Mesendoderm (in vitro differentiated cells): ENCODE measurements at regions not wholly inside any gene's neighbourhood (a gene's known extent, or its start where the extent isn't known, plus 50 kb on each side); places are given as distances from the start of the nearest gene placed in this dataset.

Experiments
- DNase-seq: peaks from one replicate; pipeline ENCODE4 v3.0.0; 2013
- H2AK5ac ChIP-seq: 2 replicates; pipeline ENCODE4 v1.6.1; 2013; ENCODE audit warnings: low read length, inconsistent platforms
- H2BK120ac ChIP-seq: 2 replicates; pipeline ENCODE4 v1.6.1; 2013; ENCODE audit warnings: low read depth, mild to moderate bottlenecking, low read length, moderate library complexity, mixed read lengths
- H2BK15ac ChIP-seq: replicated peaks from 2 replicates; pipeline ENCODE4 v1.6.1; 2013; ENCODE audit warnings: low read depth, mild to moderate bottlenecking, moderate library complexity
- H2BK5ac ChIP-seq: 2 replicates; pipeline ENCODE4 v1.6.1; 2013; ENCODE audit warnings: low read length, inconsistent platforms
- H3K18ac ChIP-seq: 2 replicates; pipeline ENCODE4 v1.6.1; 2013; ENCODE audit warnings: mild to moderate bottlenecking, low read length, mixed read lengths
- H3K23ac ChIP-seq: one replicate; pipeline ENCODE4 v1.6.1; 2013; ENCODE audit warnings: low read length
- H3K27ac ChIP-seq: 2 replicates; pipeline ENCODE4 v1.5.1; 2013; ENCODE audit warnings: low read depth, mild to moderate bottlenecking, inconsistent platforms, low read length, moderate library complexity
- H3K27me3 ChIP-seq: 2 replicates; pipeline ENCODE4 v1.6.1; 2013; ENCODE audit warnings: low read length, control low read depth, mild to moderate bottlenecking, inconsistent platforms; ENCODE audit not compliant: insufficient read depth, poor library complexity
- H3K36me3 ChIP-seq: 2 replicates; pipeline ENCODE4 v1.6.1; 2013; ENCODE audit warnings: low read length, inconsistent platforms; ENCODE audit not compliant: control insufficient read depth, insufficient read depth
- H3K4ac ChIP-seq: one replicate; pipeline ENCODE4 v1.6.1; 2013; ENCODE audit warnings: low read depth, mild to moderate bottlenecking, low read length, moderate library complexity
- H3K4me1 ChIP-seq: 2 replicates; pipeline ENCODE4 v1.6.1; 2013; ENCODE audit warnings: low read depth, low read length, inconsistent platforms; ENCODE audit not compliant: control insufficient read depth
- H3K4me2 ChIP-seq: 2 replicates; pipeline ENCODE4 v1.6.1; 2013; ENCODE audit warnings: low read length
- H3K4me3 ChIP-seq: 2 replicates; pipeline ENCODE4 v1.5.1; 2013; ENCODE audit warnings: mild to moderate bottlenecking, low read length
- H3K56ac ChIP-seq: one replicate; pipeline ENCODE4 v1.6.1; 2013; ENCODE audit warnings: low read length
- H3K79me1 ChIP-seq: 2 replicates; pipeline ENCODE4 v1.6.1; 2013; ENCODE audit warnings: low read length, inconsistent platforms
- H3K79me2 ChIP-seq: 2 replicates; pipeline ENCODE4 v1.6.1; 2013; ENCODE audit warnings: mild to moderate bottlenecking, low read length; ENCODE audit not compliant: control insufficient read depth, insufficient read depth
- H3K9ac ChIP-seq: 2 replicates; pipeline ENCODE4 v1.6.1; 2013; ENCODE audit warnings: low read length, inconsistent platforms
- H4K5ac ChIP-seq: one replicate; pipeline ENCODE4 v1.6.1; 2013; ENCODE audit warnings: low read length
- H4K8ac ChIP-seq: one replicate; pipeline ENCODE4 v1.6.1; 2013; ENCODE audit warnings: low read depth, mild to moderate bottlenecking, control low read depth, low read length, moderate library complexity
- WGBS: extraction: QIAGEN DNeasy Blood & Tissue Kit; methylation state at CpG from one replicate; pipeline ENCODE4 v1.1.7; 2013; ENCODE audit warnings: low lambda C conversion rate, missing lambda C conversion rate; ENCODE audit not compliant: insufficient coverage; ENCODE audit errors: extremely low coverage; 5-methylcytosine and 5-hydroxymethylcytosine counted together

DNA sequence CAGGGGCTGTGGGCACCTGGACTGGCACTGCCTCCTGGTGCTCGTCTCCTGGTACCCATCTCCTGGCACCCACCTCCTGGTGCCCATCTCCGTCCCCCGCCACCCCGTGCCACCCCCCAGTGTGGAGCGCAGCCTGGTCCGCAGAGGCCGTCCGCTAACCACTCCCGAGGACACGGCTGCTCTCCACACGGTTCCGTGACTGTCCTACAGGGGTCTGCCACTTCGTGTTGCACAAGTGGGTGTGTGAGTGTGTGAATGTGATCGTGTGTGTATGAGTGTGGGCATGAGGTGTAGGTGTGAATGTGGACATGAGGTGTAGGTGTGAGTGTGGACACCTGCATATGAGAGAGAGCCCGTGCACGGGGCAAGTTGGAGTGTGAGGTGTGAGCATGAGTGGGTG is 119.4 kb upstream of the HS6ST1 start:
- H3K23ac ChIP-seq: no peak overlapping the region
- no peak overlapping the region for H2BK120ac ChIP-seq
- no peak overlapping the region for H3K18ac ChIP-seq
- no peak overlapping the region for H3K4me3 ChIP-seq
- no peak for DNase-seq
- no peaks in the 10 kb centered on the region for H3K79me1 ChIP-seq
- H3K4me1 ChIP-seq: peaks cover 3% of the 10 kb centered on the region
- H2AK5ac ChIP-seq: no peak overlapping the region
- no peak overlapping the region for H3K4ac ChIP-seq
- no peak overlapping the region for H2BK15ac ChIP-seq
- H4K8ac ChIP-seq: no peak overlapping the region
- no peaks in the 10 kb centered on the region for H3K27me3 ChIP-seq
- H3K36me3 ChIP-seq: no peaks in the 10 kb centered on the region
- H3K56ac ChIP-seq: no peak overlapping the region
- H2BK5ac ChIP-seq: no peak overlapping the region
- H3K4me2 ChIP-seq: no peak overlapping the region
- WGBS: no CpG with 5 or more reads among the region's 16 CpGs
- H4K5ac ChIP-seq: no peak overlapping the region
- H3K27ac ChIP-seq: no peak overlapping the region
- H3K79me2 ChIP-seq: no peaks in the 10 kb centered on the region
- H3K9ac ChIP-seq: no peak overlapping the region

DNA sequence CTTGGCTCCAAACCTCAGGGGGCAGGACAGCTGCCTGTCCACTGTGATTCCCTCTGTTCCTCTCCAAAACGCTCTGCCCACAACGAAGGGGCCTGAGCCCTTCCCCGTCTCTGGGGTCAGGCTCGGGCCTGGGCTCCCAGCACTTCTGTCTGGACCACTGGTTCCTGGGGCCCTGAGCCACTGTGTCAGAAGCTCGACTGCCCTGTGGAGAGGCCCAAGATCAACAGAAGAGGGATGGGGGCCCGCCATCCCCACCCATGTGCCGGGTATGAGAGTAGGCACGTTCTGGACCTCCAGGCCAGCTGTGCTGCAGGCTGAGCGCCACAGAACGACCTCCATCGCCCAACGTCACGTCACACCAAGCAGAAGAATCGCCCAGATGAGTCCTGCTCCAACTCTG is 119.9 kb upstream of the HS6ST1 start:
- H3K23ac ChIP-seq: no peak overlapping the region
- H3K79me1 ChIP-seq: no peaks in the 10 kb centered on the region
- DNase-seq: no peak
- H3K18ac ChIP-seq: no peak overlapping the region
- WGBS: no CpG with 5 or more reads among the region's 14 CpGs
- peaks cover 3% of the 10 kb centered on the region for H3K4me1 ChIP-seq
- H2AK5ac ChIP-seq: no peak overlapping the region
- H3K79me2 ChIP-seq: no peaks in the 10 kb centered on the region
- no peak overlapping the region for H4K5ac ChIP-seq
- H2BK120ac ChIP-seq: no peak overlapping the region
- no peak overlapping the region for H3K56ac ChIP-seq
- no peak overlapping the region for H3K4me3 ChIP-seq
- no peaks in the 10 kb centered on the region for H3K36me3 ChIP-seq
- no peak overlapping the region for H3K4ac ChIP-seq
- H2BK15ac ChIP-seq: no peak overlapping the region
- no peaks in the 10 kb centered on the region for H3K27me3 ChIP-seq
- no peak overlapping the region for H2BK5ac ChIP-seq
- no peak overlapping the region for H3K4me2 ChIP-seq
- no peak overlapping the region for H4K8ac ChIP-seq
- H3K27ac ChIP-seq: no peak overlapping the region
- H3K9ac ChIP-seq: no peak overlapping the region

DNA sequence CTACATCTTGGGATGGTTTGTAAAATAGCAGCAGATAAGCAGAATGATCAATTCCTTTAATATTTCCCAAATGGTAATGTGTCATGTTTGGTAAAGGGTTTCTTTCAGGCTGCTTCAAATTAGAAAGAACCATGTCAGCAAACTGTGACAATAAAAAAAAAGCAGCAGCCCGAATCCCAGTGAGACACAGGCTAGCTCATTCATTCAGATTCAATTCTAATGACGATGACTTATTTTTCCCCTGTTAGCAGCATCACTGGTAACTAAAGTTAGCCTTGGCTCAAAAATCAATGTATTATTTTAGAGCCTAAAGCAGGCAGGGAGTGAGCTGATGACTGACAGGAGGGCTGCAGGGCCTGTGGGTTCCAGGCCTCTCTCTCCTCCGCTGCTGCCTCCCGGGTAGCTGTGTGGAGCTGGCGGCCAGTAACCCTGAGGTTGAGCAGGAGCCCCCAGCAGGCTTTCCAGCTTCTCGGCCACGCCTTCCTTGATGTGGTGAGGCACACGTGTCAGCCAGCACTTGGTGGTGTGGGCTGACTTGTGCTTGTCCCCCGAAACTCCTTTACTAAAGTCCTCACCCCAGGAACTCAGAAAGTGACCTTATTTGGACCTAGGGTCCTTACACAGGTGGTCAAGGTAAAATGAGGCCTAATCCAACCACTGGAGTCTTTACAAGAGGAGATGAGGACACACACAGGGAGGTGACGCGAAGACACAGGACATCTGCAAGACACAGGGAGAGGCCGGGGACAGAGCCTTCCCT is 120.5 kb upstream of the HS6ST1 start:
- Histone ChIP-seq H2BK5ac (no peak overlapping the region), H2BK15ac (no peak overlapping the region), H3K36me3 (no peaks in the 10 kb centered on the region), H3K79me1 (no peaks in the 10 kb centered on the region), H3K4ac (no peak overlapping the region), H3K9ac (no peak overlapping the region), H4K8ac (no peak overlapping the region), H3K27ac (no peak overlapping the region), H4K5ac (no peak overlapping the region), H3K4me2 (no peak overlapping the region), H2AK5ac (no peak overlapping the region), H3K79me2 (no peaks in the 10 kb centered on the region), H3K27me3 (no peaks in the 10 kb centered on the region), H3K18ac (no peak overlapping the region), H3K4me3 (no peak overlapping the region), H3K23ac (no peak overlapping the region), H2BK120ac (no peak overlapping the region), H3K56ac (no peak overlapping the region), H3K4me1 (peaks cover 3% of the 10 kb centered on the region)
- DNase-seq: no peak
- WGBS: no CpG with 5 or more reads among the region's 12 CpGs

GRCh38 chr2:128439791-128440665 is 121.4 kb upstream of the HS6ST1 start:
- no peak overlapping the region for H2AK5ac ChIP-seq
- DNase-seq: no peak
- no peak overlapping the region for H3K27ac ChIP-seq

DNA sequence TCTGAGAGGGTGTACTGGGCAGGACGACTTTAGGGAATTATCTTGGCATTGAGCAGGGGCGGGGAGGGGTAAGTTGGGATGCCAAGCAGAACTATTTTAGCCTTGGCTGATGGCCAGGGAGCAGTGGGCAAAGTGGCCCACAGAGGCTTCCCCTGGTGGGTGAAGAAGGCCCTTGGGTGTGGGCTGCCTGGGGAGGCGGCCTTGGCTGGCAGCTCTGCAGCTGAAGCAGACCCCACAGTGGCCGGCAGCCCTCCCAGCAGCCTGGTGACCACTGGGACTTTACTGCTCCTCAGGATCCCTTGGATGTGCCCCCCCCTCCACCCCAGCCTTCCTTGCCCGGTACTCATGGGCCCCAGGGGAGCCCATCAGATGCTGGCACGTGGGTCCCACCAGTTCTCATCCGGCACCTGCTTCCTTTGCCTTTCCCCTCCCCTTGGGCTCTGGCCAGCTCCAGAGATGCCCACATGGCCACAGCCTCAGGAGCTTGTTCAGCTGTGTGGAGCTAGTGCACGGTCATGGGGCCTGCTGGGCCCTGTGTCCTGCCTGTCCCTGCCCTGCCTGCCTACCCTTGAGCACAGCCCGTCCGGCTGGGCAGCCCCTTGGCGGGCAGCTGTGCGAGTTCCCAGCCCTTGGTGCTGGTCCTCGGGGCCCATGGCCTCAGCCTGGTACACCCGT is 122.1 kb upstream of the HS6ST1 start:
- H3K4me2 ChIP-seq: no peak overlapping the region
- H2BK5ac ChIP-seq: no peak overlapping the region
- H3K27ac ChIP-seq: no peak overlapping the region
- no peak overlapping the region for H3K4me3 ChIP-seq
- H3K56ac ChIP-seq: peak overlapping the region; percentile 10
- H3K23ac ChIP-seq: no peak overlapping the region
- peak overlapping the region; percentile 32 for H2AK5ac ChIP-seq
- no peak overlapping the region for H2BK120ac ChIP-seq
- no peak overlapping the region for H2BK15ac ChIP-seq
- no peaks in the 10 kb centered on the region for H3K36me3 ChIP-seq
- H3K79me2 ChIP-seq: no peaks in the 10 kb centered on the region
- H3K4me1 ChIP-seq: peaks cover 3% of the 10 kb centered on the region
- no peak overlapping the region for H4K5ac ChIP-seq
- no peak overlapping the region for H3K18ac ChIP-seq
- no peak for DNase-seq
- WGBS: no CpG with 5 or more reads among the region's 14 CpGs
- no peak overlapping the region for H4K8ac ChIP-seq
- H3K27me3 ChIP-seq: no peaks in the 10 kb centered on the region
- no peak overlapping the region for H3K4ac ChIP-seq
- H3K79me1 ChIP-seq: no peaks in the 10 kb centered on the region
- no peak overlapping the region for H3K9ac ChIP-seq

More at GRCh38 chr2:128439791-128440665, 121.4 kb upstream of the HS6ST1 start:
- Histone ChIP-seq H3K23ac (no peak overlapping the region), H3K36me3 (no peaks in the 10 kb centered on the region), H4K8ac (no peak overlapping the region), H3K79me1 (no peaks in the 10 kb centered on the region), H3K27me3 (no peaks in the 10 kb centered on the region), H2BK15ac (no peak overlapping the region), H3K4me3 (no peak overlapping the region), H3K9ac (no peak overlapping the region), H3K4me2 (no peak overlapping the region), H3K4me1 (peaks cover 3% of the 10 kb centered on the region), H2BK120ac (no peak overlapping the region), H2BK5ac (no peak overlapping the region), H3K4ac (no peak overlapping the region), H3K18ac (no peak overlapping the region), H3K79me2 (no peaks in the 10 kb centered on the region), H4K5ac (no peak overlapping the region), H3K56ac (no peak overlapping the region)
- WGBS: no CpG with 5 or more reads among the region's 13 CpGs
